ENCODE measurements at regions not wholly inside any gene's neighbourhood (a gene's known extent, or its start where the extent isn't known, plus 50 kb on each side); places are given as distances from the start of the nearest gene placed in this dataset.
"Not testable (repeated sequence)": the region's sequence is repeated elsewhere in the genome, so short reads cannot be mapped to it uniquely, and the experiment has no call there.

- Histone ChIP-seq H3K27ac (ENCODE audit: low read depth, low read length) (no peak overlapping the region), H3K36me3 (ENCODE audit: insufficient read depth, low read length) (no peaks in the 10 kb centered on the region), H3K9me3 (ENCODE audit: insufficient read depth, low read depth, low read length) (no peaks in the 10 kb centered on the region), H3K4me1 (ENCODE audit: insufficient read depth, low read length) (no peaks in the 10 kb centered on the region), H3K4me3 (ENCODE audit: low read length) (peak overlapping the region; percentile 61), H3K9ac (ENCODE audit: low read depth, low read length) (no peak overlapping the region), H3K27me3 (ENCODE audit: insufficient read depth, low read length) (peaks cover 42% of the 10 kb centered on the region)
- WGBS, result 2% methylated on average over 15 of the region's 15 CpGs
These were observed 94.7 kb upstream of the ZNF322 start for GRCh38 chr6:26754212-26754611.

GRCh38 chr6:26754801-26755200, 95.3 kb upstream of the ZNF322 start:
- peak overlapping the region; percentile 61 for H3K4me3 ChIP-seq (ENCODE audit: low read length)
- peaks cover 39% of the 10 kb centered on the region for H3K27me3 ChIP-seq (ENCODE audit: insufficient read depth, low read length)
- H3K9me3 ChIP-seq (ENCODE audit: insufficient read depth, low read depth, low read length); H3K9ac ChIP-seq (ENCODE audit: low read depth, low read length); H3K4me1 ChIP-seq (ENCODE audit: insufficient read depth, low read length); H3K36me3 ChIP-seq (ENCODE audit: insufficient read depth, low read length); H3K27ac ChIP-seq (ENCODE audit: low read depth, low read length): not testable (repeated sequence)
- 0% methylated on average over 20 of the region's 20 CpGs for WGBS

GRCh38 chr6:26756067-26756805, 96.7 kb upstream of the ZNF322 start:
- WGBS, result 2% methylated on average over 28 of the region's 29 CpGs
- H3K4me3 ChIP-seq (ENCODE audit: low read length), result peak overlapping the region; percentile 62

GRCh38 chr6:26766203-26766902, 106.8 kb upstream of the ZNF322 start:
- not testable (repeated sequence) for H3K36me3 ChIP-seq (ENCODE audit: insufficient read depth, low read length); H3K4me1 ChIP-seq (ENCODE audit: insufficient read depth, low read length); H3K27me3 ChIP-seq (ENCODE audit: insufficient read depth, low read length); H3K27ac ChIP-seq (ENCODE audit: low read depth, low read length); H3K9ac ChIP-seq (ENCODE audit: low read depth, low read length); H3K9me3 ChIP-seq (ENCODE audit: insufficient read depth, low read depth, low read length); H3K4me3 ChIP-seq (ENCODE audit: low read length)
- no CpG with 5 or more reads among the region's 36 CpGs for WGBS

More at GRCh38 chr6:26756067-26756805, 96.7 kb upstream of the ZNF322 start:
- H3K27ac ChIP-seq (ENCODE audit: low read depth, low read length); H3K4me1 ChIP-seq (ENCODE audit: insufficient read depth, low read length); H3K36me3 ChIP-seq (ENCODE audit: insufficient read depth, low read length); H3K9me3 ChIP-seq (ENCODE audit: insufficient read depth, low read depth, low read length); H3K9ac ChIP-seq (ENCODE audit: low read depth, low read length): not testable (repeated sequence)
- peaks cover 34% of the 10 kb centered on the region for H3K27me3 ChIP-seq (ENCODE audit: insufficient read depth, low read length)

GRCh38 chr6:26770941-26771666, 111.6 kb upstream of the ZNF322 start:
- no CpG with 5 or more reads among the region's 31 CpGs for WGBS
- H3K27me3 ChIP-seq (ENCODE audit: insufficient read depth, low read length); H3K4me3 ChIP-seq (ENCODE audit: low read length): not testable (repeated sequence)

GRCh38 chr6:26773414-26773813, 113.9 kb upstream of the ZNF322 start:
- no CpG with 5 or more reads among the region's 12 CpGs for WGBS
- H3K9me3 ChIP-seq (ENCODE audit: insufficient read depth, low read depth, low read length); H3K36me3 ChIP-seq (ENCODE audit: insufficient read depth, low read length); H3K27ac ChIP-seq (ENCODE audit: low read depth, low read length); H3K4me1 ChIP-seq (ENCODE audit: insufficient read depth, low read length); H3K9ac ChIP-seq (ENCODE audit: low read depth, low read length); H3K4me3 ChIP-seq (ENCODE audit: low read length); H3K27me3 ChIP-seq (ENCODE audit: insufficient read depth, low read length): not testable (repeated sequence)

More at GRCh38 chr6:26770941-26771666, 111.6 kb upstream of the ZNF322 start:
- not testable (repeated sequence) for H3K9me3 ChIP-seq (ENCODE audit: insufficient read depth, low read depth, low read length); H3K36me3 ChIP-seq (ENCODE audit: insufficient read depth, low read length); H3K27ac ChIP-seq (ENCODE audit: low read depth, low read length); H3K9ac ChIP-seq (ENCODE audit: low read depth, low read length); H3K4me1 ChIP-seq (ENCODE audit: insufficient read depth, low read length)

- H3K27me3 ChIP-seq (ENCODE audit: insufficient read depth, low read length); H3K9me3 ChIP-seq (ENCODE audit: insufficient read depth, low read depth, low read length); H3K27ac ChIP-seq (ENCODE audit: low read depth, low read length); H3K4me1 ChIP-seq (ENCODE audit: insufficient read depth, low read length); H3K4me3 ChIP-seq (ENCODE audit: low read length); H3K9ac ChIP-seq (ENCODE audit: low read depth, low read length); H3K36me3 ChIP-seq (ENCODE audit: insufficient read depth, low read length): not testable (repeated sequence)
- WGBS, result no CpG with 5 or more reads among the region's 21 CpGs
These were observed 121.0 kb upstream of the ZNF322 start for GRCh38 chr6:26780563-26780962.

GRCh38 chr6:26795474-26796307, 136.1 kb upstream of the ZNF322 start:
- WGBS, result no CpG with 5 or more reads among the region's 10 CpGs

GRCh38 chr6:26799903-26800633, 140.5 kb upstream of the ZNF322 start:
- H3K27me3 ChIP-seq (ENCODE audit: insufficient read depth, low read length); H3K4me3 ChIP-seq (ENCODE audit: low read length); H3K4me1 ChIP-seq (ENCODE audit: insufficient read depth, low read length); H3K9ac ChIP-seq (ENCODE audit: low read depth, low read length); H3K36me3 ChIP-seq (ENCODE audit: insufficient read depth, low read length); H3K9me3 ChIP-seq (ENCODE audit: insufficient read depth, low read depth, low read length); H3K27ac ChIP-seq (ENCODE audit: low read depth, low read length): not testable (repeated sequence)
- no CpG with 5 or more reads among the region's 17 CpGs for WGBS

More at GRCh38 chr6:26795474-26796307, 136.1 kb upstream of the ZNF322 start:
- not testable (repeated sequence) for H3K4me1 ChIP-seq (ENCODE audit: insufficient read depth, low read length); H3K27me3 ChIP-seq (ENCODE audit: insufficient read depth, low read length); H3K9ac ChIP-seq (ENCODE audit: low read depth, low read length); H3K9me3 ChIP-seq (ENCODE audit: insufficient read depth, low read depth, low read length); H3K4me3 ChIP-seq (ENCODE audit: low read length); H3K36me3 ChIP-seq (ENCODE audit: insufficient read depth, low read length); H3K27ac ChIP-seq (ENCODE audit: low read depth, low read length)

GRCh38 chr6:26803762-26804161, 144.2 kb upstream of the ZNF322 start:
- WGBS, result no CpG with 5 or more reads among the region's 16 CpGs
- H3K27me3 ChIP-seq (ENCODE audit: insufficient read depth, low read length); H3K27ac ChIP-seq (ENCODE audit: low read depth, low read length); H3K9ac ChIP-seq (ENCODE audit: low read depth, low read length); H3K4me1 ChIP-seq (ENCODE audit: insufficient read depth, low read length); H3K9me3 ChIP-seq (ENCODE audit: insufficient read depth, low read depth, low read length); H3K36me3 ChIP-seq (ENCODE audit: insufficient read depth, low read length); H3K4me3 ChIP-seq (ENCODE audit: low read length): not testable (repeated sequence)
